ENCODE measurements at regions not wholly inside any gene's neighbourhood (a gene's known extent, or its start where the extent isn't known, plus 50 kb on each side); places are given as distances from the start of the nearest gene placed in this dataset.

DNA sequence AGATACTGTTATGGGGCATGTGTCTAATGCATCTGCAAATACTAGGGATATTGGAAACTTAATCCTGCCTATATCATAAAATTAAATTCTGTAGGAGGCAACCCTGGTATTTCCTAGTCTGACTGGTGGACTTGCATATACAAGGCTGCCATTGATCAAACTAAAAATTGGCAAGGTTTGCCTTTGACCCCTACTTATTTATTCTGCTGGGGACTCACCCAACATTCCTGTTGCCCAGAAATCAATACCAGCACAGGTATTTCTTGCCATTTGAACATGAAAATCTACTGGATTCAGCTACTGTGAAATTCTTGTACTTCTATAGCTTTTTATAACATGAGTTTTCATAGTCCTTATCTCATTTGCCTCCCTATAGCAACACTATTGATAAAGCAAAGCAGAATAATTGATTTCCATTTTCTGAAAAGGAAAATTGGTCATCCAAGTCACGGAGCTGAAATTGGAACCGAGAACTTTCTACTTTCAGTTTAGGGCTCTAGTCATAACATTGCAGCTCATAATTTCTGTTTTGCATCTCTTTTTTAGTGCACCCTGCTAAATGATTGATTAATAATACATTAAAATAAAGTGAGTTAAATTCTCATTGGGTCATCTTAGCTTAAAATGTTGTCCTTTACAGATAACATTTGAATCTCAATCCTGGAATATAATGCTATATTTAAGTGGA lies 365.2 kb downstream of the MFSD1 start:
- Histone ChIP-seq H3K4me3 (ENCODE audit: insufficient read depth, low read length) (peak overlapping the region; percentile 50), H2AFZ (ENCODE audit: low read length) (peak overlapping the region; percentile 59), H3K36me3 (ENCODE audit: insufficient read depth, low read length) (no peaks in the 10 kb centered on the region), H4K20me1 (ENCODE audit: insufficient read depth, low read length) (no peaks in the 10 kb centered on the region), H3K4me1 (ENCODE audit: insufficient read depth, low read length) (peaks cover 17% of the 10 kb centered on the region), H3K27me3 (ENCODE audit: insufficient read depth, low read length) (no peaks in the 10 kb centered on the region), H3K79me2 (ENCODE audit: insufficient read depth, low read length) (no peaks in the 10 kb centered on the region), H3K4me2 (ENCODE audit: insufficient read depth, low read length) (peak overlapping the region; percentile 69), H3K27ac (ENCODE audit: low read depth, low read length) (no peak overlapping the region), H3K9me3 (ENCODE audit: low read depth, low read length) (no peaks in the 10 kb centered on the region)
- TF ChIP-seq, protein P1, sequence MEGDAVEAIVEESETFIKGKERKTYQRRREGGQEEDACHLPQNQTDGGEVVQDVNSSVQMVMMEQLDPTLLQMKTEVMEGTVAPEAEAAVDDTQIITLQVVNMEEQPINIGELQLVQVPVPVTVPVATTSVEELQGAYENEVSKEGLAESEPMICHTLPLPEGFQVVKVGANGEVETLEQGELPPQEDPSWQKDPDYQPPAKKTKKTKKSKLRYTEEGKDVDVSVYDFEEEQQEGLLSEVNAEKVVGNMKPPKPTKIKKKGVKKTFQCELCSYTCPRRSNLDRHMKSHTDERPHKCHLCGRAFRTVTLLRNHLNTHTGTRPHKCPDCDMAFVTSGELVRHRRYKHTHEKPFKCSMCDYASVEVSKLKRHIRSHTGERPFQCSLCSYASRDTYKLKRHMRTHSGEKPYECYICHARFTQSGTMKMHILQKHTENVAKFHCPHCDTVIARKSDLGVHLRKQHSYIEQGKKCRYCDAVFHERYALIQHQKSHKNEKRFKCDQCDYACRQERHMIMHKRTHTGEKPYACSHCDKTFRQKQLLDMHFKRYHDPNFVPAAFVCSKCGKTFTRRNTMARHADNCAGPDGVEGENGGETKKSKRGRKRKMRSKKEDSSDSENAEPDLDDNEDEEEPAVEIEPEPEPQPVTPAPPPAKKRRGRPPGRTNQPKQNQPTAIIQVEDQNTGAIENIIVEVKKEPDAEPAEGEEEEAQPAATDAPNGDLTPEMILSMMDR (IDR thresholded peaks at IDR 0.05; ENCODE audit: extremely low read depth, low read depth, low read length), result no peak
- DNase-seq (ENCODE audit: insufficient read length, low spot score, missing footprints), result no peak

DNA sequence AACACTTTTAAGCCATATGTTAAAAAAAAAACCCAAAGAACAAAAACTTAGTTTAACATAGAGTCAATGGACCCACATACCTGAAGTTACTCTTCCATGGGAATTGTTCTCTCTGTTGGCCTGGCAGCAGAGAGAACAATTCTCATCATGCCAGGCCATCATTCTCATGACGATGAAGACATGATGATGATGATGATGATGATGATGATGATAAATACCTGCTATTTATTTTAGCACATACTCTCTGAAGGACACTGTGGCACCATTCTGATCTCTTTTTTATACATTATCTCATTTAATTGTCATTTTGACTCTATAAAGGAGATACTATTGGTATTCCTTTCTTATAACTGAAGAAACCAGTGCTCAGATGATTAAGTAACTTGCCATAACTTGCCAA lies 366.9 kb downstream of the MFSD1 start:
- Histone ChIP-seq H3K27me3 (ENCODE audit: insufficient read depth, low read length) (no peaks in the 10 kb centered on the region), H3K27ac (ENCODE audit: low read depth, low read length) (no peak overlapping the region), H3K79me2 (ENCODE audit: insufficient read depth, low read length) (no peaks in the 10 kb centered on the region), H3K4me1 (ENCODE audit: insufficient read depth, low read length) (peaks cover 17% of the 10 kb centered on the region), H3K4me3 (ENCODE audit: insufficient read depth, low read length) (no peak overlapping the region), H2AFZ (ENCODE audit: low read length) (no peak overlapping the region), H3K9me3 (ENCODE audit: low read depth, low read length) (no peaks in the 10 kb centered on the region), H4K20me1 (ENCODE audit: insufficient read depth, low read length) (no peaks in the 10 kb centered on the region), H3K4me2 (ENCODE audit: insufficient read depth, low read length) (no peak overlapping the region), H3K36me3 (ENCODE audit: insufficient read depth, low read length) (no peaks in the 10 kb centered on the region)
- DNase-seq (ENCODE audit: insufficient read length, low spot score, missing footprints), result no peak
- TF ChIP-seq, protein P1 (IDR thresholded peaks at IDR 0.05; ENCODE audit: extremely low read depth, low read depth, low read length), result no peak

DNA sequence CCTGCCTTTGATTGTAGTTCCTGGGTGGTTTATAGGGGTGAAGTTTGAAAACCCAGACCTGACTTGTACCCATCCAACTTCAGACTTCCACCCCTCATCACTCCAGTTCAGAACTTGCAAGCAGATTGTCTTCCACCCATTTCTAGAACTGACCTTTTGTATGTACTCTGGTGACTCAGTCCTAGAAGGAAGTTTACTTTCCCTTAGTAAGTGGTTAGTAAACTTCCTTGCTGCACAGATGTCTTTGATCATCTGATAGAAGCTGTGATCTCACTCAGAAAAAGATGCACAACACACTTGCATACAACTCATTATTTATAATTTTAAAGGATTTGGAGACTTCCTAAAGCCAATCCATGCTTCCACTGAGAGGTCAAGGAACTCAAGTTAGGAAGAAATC lies 368.0 kb downstream of the MFSD1 start:
- no peaks in the 10 kb centered on the region for H3K36me3 ChIP-seq (ENCODE audit: insufficient read depth, low read length)
- no peak overlapping the region for H2AFZ ChIP-seq (ENCODE audit: low read length)
- TF ChIP-seq, protein P1 (IDR thresholded peaks at IDR 0.05; ENCODE audit: extremely low read depth, low read depth, low read length), result no peak

DNA sequence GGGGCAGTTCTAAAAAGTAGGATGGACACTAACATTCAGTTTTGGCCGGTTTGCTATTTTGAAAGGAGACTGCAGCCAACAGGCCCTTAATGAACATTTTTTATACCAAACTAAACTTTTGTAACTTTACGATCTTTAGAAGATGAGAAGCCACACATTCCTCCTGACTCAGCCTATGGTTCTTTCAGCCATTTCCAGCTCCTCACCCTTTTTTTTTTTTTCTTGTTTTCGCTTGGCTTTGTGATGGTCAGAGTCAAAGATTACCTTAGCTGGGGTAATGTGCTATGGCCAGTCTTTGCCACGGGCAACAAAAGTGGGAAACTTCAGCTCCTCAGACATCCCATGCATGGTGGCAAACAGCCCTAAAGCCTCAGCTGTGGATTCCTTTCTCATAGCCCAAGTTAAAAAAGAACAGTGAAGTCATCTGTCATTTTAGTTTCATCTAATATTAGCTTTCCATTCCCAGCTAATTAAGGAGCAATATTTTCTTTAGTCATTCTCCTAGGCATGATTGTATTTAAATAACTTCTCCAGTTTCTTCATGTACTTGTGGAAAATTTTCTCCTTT lies 368.7 kb downstream of the MFSD1 start:
- no peak for DNase-seq (ENCODE audit: insufficient read length, low spot score, missing footprints)
- peak overlapping the region; percentile 73 for H2AFZ ChIP-seq (ENCODE audit: low read length)
- peaks cover 17% of the 10 kb centered on the region for H3K4me1 ChIP-seq (ENCODE audit: insufficient read depth, low read length)
- no peaks in the 10 kb centered on the region for H3K9me3 ChIP-seq (ENCODE audit: low read depth, low read length)
- H3K27me3 ChIP-seq (ENCODE audit: insufficient read depth, low read length), result no peaks in the 10 kb centered on the region
- TF ChIP-seq, protein P1 (IDR thresholded peaks at IDR 0.05; ENCODE audit: extremely low read depth, low read depth, low read length), result no peak
- H3K4me2 ChIP-seq (ENCODE audit: insufficient read depth, low read length), result peak overlapping the region; percentile 51
- H3K4me3 ChIP-seq (ENCODE audit: insufficient read depth, low read length), result peak overlapping the region; percentile 14
- no peaks in the 10 kb centered on the region for H3K36me3 ChIP-seq (ENCODE audit: insufficient read depth, low read length)
- peak overlapping the region; percentile 65 for H3K27ac ChIP-seq (ENCODE audit: low read depth, low read length)
- H3K79me2 ChIP-seq (ENCODE audit: insufficient read depth, low read length), result no peaks in the 10 kb centered on the region
- no peaks in the 10 kb centered on the region for H4K20me1 ChIP-seq (ENCODE audit: insufficient read depth, low read length)

More for the DNA sequence above, 368.0 kb downstream of the MFSD1 start:
- Histone ChIP-seq H3K4me3 (ENCODE audit: insufficient read depth, low read length) (no peak overlapping the region), H3K27me3 (ENCODE audit: insufficient read depth, low read length) (no peaks in the 10 kb centered on the region), H3K9me3 (ENCODE audit: low read depth, low read length) (no peaks in the 10 kb centered on the region), H3K4me2 (ENCODE audit: insufficient read depth, low read length) (peak overlapping the region; percentile 51), H3K79me2 (ENCODE audit: insufficient read depth, low read length) (no peaks in the 10 kb centered on the region), H3K27ac (ENCODE audit: low read depth, low read length) (peak overlapping the region; percentile 65), H3K4me1 (ENCODE audit: insufficient read depth, low read length) (peaks cover 17% of the 10 kb centered on the region), H4K20me1 (ENCODE audit: insufficient read depth, low read length) (no peaks in the 10 kb centered on the region)
- DNase-seq (ENCODE audit: insufficient read length, low spot score, missing footprints), result no peak

Data from osteoblast (primary cell).